Astrocyte of the spinal cord (primary cell): ENCODE measurements at regions not wholly inside any gene's neighbourhood (a gene's known extent, or its start where the extent isn't known, plus 50 kb on each side); places are given as distances from the start of the nearest gene placed in this dataset.

ENCODE experiments used
- DNase-seq: peaks from one replicate; pipeline ENCODE4 v3.0.0; 2011; ENCODE audit warnings: low read depth, low spot score
- H3K4me3 ChIP-seq: 2 replicates; pipeline ENCODE4 v1.5.1; 2011; ENCODE audit warnings: low read depth, mild to moderate bottlenecking, low read length, moderate library complexity
- in situ Hi-C: cut with HindIII; loops from 2 replicates; pipeline ENCODE4 v1.10.0; 2017; ENCODE audit warnings: low sequenced_read_pairs
- TF ChIP-seq, protein P1 (sequence below): IDR thresholded peaks from 2 replicates; pipeline ENCODE4 v1.5.1; 2012; ENCODE audit warnings: low read depth, mild to moderate bottlenecking, low read length, inconsistent platforms

DNA sequence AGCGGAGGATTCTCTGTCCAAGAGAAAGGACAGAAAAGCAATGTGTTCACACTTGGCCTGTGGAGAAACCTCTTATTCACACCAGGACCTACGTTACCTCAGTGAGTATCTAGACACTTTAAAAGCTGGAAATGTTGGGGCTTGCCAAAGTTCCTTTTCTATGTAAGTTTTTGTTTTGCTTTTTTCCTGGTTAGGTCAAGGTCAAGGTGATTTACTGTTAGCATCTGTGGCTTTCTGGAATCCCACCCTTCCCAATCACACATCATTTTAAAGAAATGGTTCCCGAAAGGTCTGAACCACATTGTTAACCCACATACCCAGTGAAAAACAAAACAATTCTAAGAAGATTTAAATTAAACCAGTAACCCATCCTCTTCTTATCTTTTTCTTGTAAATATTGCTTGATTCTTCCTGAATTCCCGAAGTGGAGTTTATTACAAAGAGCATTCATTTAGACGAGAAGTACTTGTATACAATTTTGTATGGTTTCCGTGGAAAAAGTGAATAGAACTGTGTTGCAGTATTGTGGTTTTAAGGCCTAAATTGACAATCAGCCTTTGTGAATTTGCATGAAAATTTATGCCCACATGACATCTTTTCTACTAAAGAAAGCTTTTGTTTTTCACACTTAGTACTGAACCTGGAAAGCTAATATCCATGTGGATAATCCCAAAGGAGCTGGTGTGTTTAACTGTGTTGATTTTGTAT is 827.0 kb upstream of the IGFBP3 start:
- no peak overlapping the region for H3K4me3 ChIP-seq
- TF ChIP-seq, protein P1, sequence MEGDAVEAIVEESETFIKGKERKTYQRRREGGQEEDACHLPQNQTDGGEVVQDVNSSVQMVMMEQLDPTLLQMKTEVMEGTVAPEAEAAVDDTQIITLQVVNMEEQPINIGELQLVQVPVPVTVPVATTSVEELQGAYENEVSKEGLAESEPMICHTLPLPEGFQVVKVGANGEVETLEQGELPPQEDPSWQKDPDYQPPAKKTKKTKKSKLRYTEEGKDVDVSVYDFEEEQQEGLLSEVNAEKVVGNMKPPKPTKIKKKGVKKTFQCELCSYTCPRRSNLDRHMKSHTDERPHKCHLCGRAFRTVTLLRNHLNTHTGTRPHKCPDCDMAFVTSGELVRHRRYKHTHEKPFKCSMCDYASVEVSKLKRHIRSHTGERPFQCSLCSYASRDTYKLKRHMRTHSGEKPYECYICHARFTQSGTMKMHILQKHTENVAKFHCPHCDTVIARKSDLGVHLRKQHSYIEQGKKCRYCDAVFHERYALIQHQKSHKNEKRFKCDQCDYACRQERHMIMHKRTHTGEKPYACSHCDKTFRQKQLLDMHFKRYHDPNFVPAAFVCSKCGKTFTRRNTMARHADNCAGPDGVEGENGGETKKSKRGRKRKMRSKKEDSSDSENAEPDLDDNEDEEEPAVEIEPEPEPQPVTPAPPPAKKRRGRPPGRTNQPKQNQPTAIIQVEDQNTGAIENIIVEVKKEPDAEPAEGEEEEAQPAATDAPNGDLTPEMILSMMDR = no peak
- in situ Hi-C loops = no loop called here
- DNase-seq = peak; percentile 57

DNA sequence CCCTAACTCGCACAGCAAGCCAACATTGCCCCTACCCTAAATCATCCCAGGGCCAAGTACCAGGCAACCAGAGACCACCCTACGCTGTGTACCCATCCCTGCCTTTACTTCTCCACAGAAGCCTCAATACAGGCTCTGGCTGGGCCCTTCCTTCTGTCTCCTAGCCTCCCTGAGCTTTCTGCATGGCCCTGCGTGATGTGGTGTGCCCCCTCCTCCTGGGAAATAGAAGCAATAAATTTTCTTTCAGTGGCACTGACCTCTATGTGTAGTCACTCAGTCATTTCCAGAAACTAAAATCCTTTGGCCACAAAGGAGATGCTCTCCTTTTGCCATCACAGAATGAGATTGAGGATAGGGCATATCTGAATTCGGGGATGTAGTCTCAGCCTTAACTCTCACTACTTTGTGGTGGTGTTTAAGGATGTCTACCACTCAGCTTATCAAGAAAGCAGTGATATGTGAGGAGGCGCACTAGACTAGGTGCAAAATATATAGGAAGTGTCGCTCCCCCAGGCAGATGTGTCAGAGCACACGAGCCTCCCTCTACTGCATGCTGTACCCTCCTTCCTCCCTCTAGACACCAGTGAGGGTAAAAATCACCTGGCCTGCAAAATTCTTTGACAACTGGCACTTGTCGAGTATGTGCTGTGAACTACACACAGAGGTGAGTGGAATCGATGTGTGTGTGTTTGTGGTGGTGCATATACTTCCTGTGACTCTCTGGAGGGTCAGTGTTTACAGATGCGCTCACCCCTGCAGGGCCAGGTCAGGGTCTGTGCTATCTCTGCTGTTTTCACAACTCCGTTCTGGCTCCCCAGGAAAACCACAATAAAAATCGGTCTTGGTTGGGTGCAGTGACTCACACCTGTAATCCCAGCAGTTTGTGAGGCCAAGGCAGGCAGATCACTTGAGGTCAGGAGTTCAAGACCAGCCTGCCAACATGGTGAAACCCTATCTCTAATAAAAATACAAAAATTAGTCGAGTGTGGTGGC is 825.9 kb upstream of the IGFBP3 start:
- no peak for DNase-seq
- no peak overlapping the region for H3K4me3 ChIP-seq
- TF ChIP-seq, protein P1 = no peak
- in situ Hi-C loops = no loop called here

DNA sequence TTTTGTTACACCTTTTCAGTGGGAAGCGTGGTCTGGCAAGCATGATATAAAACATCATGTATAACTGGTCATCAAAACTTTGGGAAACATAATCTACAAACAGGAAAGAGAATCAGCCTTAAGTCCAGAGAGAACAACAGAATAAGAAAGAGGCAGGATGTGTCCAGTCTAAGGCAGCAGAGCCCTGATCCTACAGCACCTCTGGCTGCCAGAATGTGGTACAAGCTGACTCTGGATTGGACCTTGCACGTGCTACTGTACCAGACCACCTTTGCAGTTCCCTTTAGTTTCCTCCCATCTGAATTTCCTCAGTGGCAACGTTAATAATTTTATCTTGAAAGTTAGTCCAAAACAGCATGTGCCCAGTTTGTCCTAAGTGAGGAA is 824.6 kb upstream of the IGFBP3 start:
- no peak overlapping the region for H3K4me3 ChIP-seq
- in situ Hi-C loops = no loop called here
- DNase-seq = no peak
- TF ChIP-seq, protein P1 = peak; percentile 36

DNA sequence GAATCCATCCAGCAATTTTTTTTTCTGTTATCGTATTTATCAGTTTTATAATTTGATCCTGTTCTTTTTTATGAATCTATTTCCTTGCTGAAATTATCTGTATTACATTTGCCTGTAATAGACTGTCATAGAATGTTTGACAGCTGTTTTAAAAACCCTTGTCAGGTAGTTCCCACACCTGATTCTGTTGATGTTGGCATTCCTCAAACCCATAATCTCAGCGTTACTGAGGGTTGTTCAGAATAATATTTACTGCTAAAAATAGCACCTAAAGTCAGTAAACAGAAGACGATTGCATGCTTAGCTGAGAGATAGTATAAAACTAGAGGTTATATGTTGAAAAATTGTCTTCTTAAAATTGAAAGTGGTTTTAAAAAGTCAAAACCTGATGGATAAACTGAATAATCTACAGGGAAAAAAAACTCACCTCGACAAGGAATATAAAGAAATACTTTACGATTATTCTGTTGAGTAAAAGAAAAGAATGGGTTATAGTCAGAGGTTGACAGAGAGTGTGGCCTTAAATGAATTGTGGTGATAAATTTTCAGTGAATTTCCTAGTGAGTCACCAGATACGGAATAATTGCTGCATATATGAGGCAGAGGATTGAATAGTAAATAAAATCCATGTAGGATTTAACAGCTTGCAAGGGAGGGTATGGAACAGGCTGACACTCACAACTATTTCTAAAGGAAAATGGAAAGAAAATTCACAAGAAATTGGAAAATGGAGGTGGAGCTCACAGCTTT is 824.1 kb upstream of the IGFBP3 start:
- in situ Hi-C loops = no loop called here
- DNase-seq = no peak
- TF ChIP-seq, protein P1 = no peak
- no peak overlapping the region for H3K4me3 ChIP-seq

DNA sequence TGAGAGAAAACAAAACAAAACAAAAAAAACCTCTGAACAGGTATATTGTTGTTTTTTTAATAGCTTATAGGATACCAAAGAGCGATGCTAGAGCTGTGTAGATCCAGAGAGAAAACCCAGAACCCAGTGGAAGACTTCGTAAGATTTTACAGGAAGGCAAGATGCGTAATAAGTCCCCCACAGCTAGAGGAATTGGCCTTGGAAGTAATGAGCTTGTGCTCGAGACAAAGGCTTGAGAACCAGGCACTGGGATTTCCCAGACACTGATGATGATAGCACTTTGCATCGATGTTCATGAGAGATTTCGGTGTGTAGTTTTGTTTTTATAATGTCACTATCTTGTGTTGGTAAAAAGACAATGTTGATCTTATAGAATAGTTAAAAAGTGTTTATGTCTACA is 821.5 kb upstream of the IGFBP3 start:
- TF ChIP-seq, protein P1 = no peak
- in situ Hi-C loops = no loop called here
- H3K4me3 ChIP-seq = no peak overlapping the region
- DNase-seq = no peak

DNA sequence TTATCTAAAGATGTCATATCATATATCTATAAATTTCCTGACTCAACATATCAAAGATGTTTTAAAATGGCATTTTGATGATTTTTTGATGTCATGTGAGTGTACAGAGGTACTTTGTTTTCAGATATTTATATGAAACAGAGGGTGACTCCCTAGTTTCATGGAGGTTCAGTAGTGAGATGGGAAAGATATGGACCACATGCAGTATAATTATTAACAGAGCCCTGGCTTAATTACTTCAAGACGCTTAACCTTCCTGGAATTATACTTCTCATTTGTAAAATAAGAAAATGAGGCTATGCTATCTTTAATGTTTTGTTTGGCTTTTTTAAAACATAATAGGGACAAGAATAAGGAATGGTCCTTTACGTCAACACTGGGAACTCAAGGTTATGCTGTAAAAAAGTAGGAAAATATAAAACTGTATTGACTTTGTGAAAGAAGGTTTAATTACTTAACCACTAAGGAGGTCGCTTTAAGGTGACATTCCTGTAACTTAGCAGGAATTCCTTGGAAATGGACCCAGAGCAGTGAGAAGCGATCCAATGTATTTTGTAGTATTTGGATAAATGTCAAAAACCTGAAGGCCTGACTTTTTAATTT is 821.0 kb upstream of the IGFBP3 start:
- in situ Hi-C loops = no loop called here
- DNase-seq = no peak
- TF ChIP-seq, protein P1 = no peak
- no peak overlapping the region for H3K4me3 ChIP-seq
